ENCODE measurements at regions not wholly inside any gene's neighbourhood (a gene's known extent, or its start where the extent isn't known, plus 50 kb on each side); places are given as distances from the start of the nearest gene placed in this dataset.
"Not testable (repeated sequence)": the region's sequence is repeated elsewhere in the genome, so short reads cannot be mapped to it uniquely, and the experiment has no call there.

DNA sequence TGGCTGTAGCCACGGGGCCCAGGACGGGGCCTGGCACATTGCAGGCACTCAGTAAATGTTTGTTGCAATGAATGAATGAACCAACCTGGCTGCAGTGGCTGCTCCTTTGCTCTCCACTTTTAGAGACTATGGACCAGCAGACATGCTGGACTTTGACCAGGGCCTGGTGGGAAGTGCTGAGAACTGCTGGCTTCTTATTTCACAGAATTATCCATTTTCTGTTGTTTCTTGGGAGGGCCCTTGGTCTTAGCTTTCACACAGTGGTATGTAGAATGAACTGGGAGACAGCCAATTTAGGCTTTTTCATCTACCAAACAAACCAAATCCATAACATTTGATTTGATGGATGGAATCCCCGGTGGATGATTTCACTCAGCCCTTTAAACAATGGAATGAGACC lies 78.0 kb upstream of the LHFPL2 start:
- FAIRE-seq (no peak), DNase-seq (ENCODE audit: low spot score) (no peak)

DNA sequence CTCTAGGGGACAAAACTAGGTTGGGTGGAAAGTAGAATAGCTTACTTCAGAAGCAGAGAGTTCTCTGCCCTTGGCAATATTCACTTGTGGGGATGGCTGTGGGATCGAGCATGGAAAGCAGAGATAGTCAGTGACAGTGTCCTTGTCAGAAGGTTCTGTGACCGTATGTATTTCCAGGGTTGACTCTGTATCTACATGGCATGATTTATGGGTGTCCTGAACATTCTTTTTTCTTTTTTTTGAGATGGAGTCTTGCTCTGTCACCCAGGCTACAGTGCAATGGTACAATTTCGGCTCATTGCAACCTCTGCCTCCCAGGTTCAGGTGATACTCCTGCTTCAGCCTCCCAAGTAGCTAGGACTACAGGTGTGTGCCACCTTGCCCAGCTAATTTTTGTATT lies 77.4 kb upstream of the LHFPL2 start:
- FAIRE-seq, result no peak
- no peak for DNase-seq (ENCODE audit: low spot score)

DNA sequence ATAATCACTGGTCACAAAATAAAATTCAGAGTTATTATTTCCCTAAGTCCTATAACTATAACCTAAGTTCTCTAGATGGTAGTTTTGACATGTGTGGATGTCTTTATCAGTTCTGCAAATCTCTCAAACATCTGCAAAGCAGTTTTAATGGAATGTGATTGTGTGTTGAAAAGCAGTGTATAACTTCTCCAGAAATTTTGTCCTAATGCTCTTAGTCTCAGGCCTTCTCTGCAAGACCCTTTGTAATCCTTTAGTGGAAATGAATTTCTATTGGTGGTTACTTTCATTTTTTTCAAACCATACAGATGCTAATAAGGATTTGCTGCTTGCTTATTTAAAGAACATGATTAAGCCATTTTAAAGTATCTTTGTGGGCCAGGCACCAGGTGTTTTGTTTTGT lies 75.5 kb upstream of the LHFPL2 start:
- DNase-seq (ENCODE audit: low spot score) (no peak), FAIRE-seq (no peak)

DNA sequence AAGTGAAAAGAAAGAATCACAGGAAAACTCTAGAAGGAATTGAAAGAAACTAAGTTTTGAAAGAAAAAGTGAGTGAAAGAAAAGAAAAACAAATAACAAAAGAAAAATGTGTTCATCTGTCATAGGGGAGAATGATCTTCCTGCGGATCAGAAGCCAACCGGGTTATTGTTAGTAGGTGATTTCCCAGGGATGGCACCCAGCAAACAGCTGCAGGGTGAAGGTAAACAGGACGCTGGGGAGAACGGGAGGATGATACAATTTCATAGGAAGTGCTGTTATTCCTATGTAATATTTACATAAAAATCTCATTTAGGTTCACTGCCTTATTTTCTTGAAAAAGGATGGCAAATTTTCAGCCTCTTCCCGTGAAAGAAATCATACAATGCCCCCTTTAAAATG lies 72.4 kb upstream of the LHFPL2 start:
- FAIRE-seq, result no peak
- no peak for DNase-seq (ENCODE audit: low spot score)

DNA sequence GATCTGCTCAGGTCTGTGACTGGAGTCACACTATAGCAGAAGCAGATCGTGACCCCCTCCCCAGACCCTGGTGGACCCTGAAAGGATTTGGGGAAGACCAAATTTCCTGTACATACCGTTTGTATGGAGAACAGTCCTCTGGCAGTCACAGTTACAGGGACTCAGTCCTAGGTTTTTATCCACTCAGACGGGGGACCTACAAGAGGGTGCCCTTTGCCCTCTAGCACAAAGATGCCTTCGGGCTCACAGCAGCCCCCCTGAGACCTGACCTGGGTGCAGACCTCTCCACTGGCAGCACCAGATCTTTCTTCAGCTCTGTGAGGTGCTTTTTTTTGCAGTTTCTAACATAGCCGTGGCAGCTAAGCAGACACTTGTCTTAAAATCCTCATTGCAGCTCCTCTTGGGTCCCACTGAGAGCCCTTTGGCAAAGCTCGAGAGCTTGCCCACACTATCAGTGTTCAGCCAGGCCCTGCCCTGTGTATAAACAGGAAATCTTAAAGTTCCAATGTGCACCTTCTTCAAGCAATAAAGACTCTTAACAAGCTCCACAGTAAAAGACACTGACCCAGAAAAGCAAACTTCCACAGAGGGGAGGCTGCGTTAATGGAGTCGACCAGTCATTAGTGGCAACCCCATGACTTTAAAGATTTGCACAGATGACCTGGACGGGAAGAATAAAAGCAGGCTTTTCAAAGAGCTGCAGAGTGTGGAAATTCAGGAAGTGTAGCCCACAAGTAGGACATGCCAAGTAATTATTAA lies 71.8 kb upstream of the LHFPL2 start:
- no peak for FAIRE-seq
- no peak for DNase-seq (ENCODE audit: low spot score)

DNA sequence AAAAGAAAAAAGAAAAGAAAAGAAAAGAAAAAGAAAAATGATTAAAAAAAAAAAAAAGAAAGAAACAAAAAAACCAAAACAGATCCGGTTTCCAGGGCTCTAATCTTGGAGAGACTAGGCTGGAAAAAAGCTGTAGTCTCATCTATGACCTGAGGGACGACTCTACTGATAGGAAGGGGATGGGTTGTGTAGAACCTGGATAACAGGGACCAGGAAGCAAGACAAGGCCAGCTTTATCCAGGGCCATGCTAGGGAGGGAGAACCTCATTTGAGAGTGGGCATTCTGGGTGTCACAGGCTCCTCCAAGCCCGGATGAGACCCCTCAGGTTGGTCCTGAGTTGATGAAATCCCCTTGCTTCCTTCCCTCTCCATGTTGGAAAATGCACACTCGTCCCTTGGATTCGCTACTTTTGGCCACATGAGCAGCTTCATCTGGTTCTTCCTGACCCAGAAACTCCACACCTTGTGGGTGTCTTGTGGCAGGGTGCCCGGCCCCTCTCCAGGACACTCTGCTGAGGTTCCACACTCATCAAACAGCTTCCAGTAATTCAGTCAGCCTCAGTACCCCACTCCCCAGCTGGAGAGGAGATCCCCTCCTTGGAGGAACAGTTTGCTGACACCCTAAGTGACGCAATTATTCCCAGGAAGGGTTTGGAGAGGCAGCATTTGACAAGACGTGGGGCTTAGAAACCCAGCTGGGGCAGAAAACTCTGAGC lies 71.1 kb upstream of the LHFPL2 start:
- no peak for FAIRE-seq
- no peak for DNase-seq (ENCODE audit: low spot score)

DNA sequence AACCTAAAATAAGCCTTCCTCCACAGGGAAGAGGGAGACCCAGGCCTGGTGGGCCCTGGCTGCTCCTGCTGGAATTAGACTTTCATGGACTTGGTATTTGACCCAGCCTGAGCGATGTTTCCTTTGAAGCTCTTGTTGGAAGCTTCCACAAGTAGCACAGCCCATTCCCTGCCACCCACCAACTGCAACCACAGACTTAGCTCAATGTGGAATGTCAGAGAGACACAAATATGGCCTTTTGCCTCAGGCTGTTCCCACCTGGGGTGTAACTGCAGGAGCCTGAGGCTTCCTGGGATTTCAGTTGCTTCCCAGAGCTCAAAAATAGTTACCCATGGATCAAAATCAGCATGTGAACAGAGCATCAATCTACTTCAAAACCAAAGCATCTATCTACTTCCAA lies 70.3 kb upstream of the LHFPL2 start:
- DNase-seq (ENCODE audit: low spot score) (no peak), FAIRE-seq (no peak)

DNA sequence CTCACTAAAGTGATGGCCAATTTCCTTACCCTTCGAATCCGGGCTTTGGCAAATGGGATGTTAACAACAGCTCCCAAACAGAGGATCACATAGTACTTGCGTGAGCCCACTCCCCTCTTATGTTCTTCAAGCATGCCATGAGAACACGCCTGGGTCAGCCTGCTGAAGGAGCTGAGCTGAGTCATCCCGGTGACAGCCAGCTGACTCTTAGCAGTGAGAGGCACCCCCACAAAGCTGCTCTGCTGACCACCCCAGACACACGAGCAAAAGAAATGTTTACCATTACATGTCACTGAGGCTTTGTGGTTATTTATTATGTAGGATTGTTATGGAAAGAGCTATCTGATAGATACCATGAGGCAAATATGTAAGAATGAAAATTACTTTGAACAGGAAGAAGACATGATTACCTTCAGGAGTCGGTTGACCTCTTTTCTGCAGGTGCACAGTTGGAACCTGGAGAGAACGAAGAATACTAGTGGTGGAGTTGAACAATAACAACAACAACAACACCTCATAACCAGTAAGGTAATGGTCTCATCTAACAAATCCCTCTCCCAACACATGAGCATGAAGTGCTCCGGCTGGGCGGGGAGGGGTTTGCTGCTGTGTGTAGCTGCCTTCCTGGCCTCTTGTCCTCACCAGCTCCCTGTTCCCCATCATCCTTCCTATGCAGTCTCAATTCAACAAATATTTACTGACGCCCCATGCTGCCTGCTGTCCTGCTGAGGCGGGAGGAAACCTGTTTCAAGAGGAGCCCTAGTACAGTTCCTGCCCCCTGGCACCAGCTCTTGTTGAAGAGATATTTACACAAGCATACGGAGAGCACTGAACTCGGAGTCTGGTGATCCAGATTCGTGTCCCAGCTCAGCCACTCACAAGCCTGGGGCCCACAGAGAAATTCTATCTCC lies 69.4 kb upstream of the LHFPL2 start:
- FAIRE-seq, result no peak
- no peak for DNase-seq (ENCODE audit: low spot score)

DNA sequence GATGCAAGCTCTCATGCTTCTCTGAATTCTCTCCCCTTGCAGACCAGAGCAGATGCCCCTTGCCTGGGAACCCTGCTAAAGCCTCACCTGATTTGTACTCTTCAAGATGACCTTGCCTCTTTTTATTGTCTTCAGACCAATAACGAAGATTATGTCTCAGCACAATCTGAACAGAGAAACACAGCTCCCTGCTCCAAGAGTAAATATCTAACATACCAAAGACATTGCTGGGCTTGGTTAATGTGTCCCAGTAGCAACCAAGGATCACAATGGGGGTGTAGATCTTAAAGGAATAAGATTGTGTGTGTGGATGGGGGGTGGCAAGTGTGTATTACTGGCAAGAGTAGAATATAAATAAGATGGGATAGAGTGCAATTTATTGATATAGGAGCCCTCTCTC lies 67.6 kb upstream of the LHFPL2 start:
- DNase-seq (ENCODE audit: low spot score) (peak; percentile 51), FAIRE-seq (no peak)

DNA sequence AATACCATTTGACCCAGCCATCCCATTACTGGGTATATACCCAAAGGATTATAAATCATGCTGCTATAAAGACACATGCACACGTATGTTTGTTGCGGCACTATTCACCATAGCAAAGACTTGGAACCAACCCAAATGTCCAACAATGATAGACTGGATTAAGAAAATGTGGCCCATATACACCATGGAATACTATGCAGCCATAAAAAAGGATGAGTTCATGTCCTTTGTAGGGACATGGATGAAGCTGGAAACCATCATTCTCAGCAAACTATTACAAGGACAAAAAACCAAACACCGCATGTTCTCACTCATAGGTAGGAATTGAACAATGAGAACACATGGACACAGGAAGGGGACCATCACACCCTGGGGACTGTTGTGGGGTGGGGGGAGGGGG lies 66.8 kb upstream of the LHFPL2 start:
- DNase-seq (ENCODE audit: low spot score); FAIRE-seq: not testable (repeated sequence)

DNA sequence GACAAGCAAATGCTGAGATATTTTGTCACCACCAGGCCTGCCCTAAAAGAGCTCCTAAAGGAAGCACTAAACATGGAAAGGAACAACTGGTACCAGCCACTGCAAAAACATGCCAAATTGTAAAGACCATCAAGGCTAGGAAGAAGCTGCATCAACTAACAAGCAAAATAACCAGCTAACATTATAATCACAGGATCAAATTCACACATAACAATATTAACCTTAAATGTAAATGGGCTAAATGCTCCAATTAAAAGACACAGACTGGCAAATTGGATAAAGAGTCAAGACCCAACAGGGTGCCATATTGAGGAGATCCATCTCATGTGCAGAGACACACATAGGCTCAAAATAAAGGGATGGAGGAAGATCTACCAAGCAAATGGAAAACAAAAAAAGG lies 63.1 kb upstream of the LHFPL2 start:
- not testable (repeated sequence) for FAIRE-seq; DNase-seq (ENCODE audit: low spot score)

DNA sequence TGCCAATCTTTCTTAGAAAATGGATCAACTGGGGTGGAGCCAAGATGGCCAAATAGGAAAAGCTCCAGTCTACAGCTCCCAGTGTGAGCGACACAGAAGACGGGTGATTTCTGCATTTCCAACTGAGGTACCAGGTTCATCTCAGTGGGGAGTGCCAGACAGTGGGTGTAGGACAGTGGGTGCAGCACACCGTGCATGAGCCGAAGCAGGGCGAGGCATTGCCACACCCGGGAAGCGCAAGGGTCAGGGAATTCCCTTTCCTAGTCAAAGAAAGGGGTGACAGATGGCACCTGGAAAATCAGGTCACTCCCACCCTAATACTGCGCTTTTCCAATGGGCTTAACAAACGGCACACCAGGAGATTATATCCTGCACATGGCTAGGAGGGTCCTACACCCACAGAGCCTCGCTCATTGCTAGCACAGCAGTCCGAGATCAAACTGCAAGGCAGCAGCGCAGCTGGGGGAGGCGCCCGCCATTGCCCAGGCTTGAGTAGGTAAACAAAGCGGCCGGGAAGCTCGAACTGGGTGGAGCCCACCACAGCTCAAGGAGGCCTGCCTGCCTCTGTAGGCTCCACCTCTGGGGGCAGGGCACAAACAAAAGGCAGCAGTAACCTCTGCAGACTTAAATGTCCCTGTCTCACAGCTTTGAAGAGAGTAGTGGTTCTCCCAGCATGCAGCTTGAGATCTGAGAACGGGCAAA lies 61.3 kb upstream of the LHFPL2 start:
- not testable (repeated sequence) for FAIRE-seq

DNA sequence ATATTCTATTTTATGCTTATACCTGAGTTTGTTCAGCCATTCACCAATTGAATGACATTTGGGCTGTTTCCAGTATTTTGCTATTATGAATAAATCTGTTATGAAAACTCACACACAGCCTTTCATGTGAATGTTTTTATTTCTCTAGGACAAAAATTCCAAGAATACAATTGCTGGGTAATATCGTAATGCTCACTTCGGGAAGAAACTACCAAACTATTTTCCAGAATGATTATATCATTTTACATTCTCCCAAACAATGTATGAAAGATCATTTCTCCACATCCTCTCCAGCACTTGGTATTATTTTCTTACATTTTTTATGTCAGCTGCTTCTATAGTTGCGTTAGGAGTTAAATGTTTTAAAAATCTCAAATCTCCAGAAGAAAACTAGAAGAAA lies 58.3 kb upstream of the LHFPL2 start:
- FAIRE-seq, result no peak
- DNase-seq (ENCODE audit: low spot score), result no peak

More for the DNA sequence above, 61.3 kb upstream of the LHFPL2 start:
- DNase-seq (ENCODE audit: low spot score), result not testable (repeated sequence)

DNA sequence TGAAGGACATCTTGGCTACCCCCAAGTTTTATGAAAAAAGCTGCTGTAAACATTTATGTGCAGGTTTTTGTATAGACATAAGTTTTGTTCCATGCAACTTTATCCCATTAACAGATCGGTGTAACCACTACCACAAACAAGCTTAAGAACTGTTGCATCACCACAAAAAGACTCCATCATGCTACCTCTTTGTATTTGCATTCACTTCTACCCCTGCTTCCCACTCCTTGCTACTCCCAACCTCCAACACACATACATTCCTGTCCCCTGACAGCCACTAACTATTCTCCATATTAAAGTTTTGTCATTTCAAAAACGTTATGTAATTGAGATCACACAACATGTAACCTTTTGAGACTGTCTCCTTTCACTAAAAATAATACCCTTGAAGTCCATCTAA lies 57.8 kb upstream of the LHFPL2 start:
- FAIRE-seq, result no peak

DNA sequence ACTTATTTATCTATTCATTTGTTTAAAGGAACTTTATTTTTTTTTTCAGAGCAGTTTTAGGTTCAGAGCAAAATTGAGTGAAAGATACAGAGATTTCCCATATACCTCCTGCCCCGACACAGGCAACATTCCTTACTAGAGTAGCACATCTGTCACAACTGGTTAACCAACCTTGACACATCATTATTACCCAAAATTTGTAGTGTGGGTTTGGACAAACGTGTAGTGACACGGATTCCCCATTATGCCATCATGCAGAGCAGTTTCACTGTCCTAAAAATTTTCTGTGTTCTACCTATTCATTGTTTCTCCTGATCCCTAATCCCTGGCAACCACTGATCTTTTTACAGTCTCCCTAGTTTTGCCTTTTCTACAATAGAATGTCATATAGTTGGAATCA lies 57.3 kb upstream of the LHFPL2 start:
- FAIRE-seq, result no peak

More for the DNA sequence above, 57.8 kb upstream of the LHFPL2 start:
- DNase-seq (ENCODE audit: low spot score), result no peak

DNA sequence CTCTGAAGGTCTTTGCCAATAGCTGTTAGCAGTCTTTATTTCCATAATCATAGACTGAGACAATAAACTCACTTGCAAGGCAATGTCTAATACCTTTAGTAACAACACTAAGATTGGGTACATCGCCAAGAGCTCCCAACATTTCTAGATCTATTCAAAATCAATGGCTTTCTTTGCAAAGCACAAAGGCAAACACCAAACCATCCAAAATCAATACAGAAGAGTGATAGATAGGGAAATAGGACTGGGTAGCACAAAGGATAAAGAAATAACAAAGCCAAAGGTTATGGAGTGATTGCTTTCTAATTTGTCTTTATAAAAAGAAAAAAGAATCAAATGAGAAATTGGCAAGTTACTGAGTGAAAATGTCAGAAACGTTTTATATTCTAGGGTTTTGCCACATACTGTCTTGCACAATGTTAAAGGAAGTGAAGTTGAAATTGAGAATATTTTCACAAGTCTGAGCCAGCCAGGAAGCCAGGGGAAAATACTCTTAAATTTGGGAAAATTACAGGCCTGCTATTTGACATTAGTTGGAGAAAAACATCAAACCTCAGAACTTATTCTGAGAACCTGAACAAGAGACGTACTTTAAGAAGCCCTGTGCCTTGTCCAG lies 53.3 kb upstream of the LHFPL2 start:
- no peak for DNase-seq (ENCODE audit: low spot score)
- no peak for FAIRE-seq

More for the DNA sequence above, 57.3 kb upstream of the LHFPL2 start:
- DNase-seq (ENCODE audit: low spot score), result no peak

DNA sequence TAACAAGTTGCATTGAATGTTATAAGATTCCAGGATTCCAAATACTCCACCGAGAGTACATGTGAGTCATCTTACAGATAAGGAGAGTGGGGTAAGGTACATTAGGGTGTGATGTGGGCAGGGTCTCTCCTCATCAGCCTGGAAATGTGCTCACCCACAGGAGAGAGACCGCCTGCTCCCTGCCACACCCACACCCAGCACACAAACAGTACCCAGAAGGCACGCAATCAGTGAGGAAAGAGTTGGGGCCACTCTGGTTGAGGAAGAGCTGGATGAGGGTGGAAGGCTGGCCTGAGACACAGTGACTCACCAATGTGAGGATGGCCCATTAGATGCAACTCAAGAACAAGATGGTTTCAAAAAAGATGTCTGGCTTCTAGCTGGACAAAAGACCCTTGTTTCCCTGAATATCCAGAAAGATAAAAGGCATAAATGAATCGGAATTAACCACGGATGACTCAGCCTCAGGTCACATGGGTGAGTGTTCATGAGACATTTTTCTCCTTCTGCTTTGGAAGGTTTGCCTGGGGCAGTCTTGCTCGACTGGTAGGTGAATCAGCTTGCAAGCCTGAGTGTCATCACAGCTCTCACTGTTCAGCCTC lies 51.1 kb upstream of the LHFPL2 start:
- FAIRE-seq, result peak; percentile 75
- DNase-seq (ENCODE audit: low spot score), result peak; percentile 79

DNA sequence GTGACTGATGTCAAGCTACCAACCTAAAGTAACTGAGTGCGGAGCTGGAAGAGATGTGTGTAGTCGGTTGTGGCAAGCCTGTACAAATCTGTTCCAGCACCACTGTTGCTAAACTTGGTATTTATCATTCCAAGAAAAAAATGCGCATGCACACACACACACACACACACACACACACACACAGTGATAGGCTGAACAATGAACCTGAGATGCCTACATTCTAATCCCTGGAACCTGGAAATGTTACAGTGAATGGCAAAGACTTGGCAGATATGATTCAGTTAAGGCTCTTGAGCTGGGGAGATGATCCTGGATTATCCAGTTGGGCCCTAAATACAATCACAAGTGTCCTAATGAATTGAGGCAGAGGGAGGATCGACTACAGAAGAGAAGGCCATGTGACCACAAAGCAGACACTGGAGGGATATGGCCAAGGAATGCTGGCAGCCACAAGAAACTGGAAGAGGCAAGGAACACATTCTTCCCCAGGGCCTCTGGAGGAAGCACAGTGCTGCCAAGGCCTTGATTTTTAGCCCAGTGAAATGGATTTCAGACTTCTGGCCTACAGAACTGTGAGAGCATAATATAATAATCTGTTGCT lies 49.7 kb upstream of the LHFPL2 start:
- no peak for DNase-seq (ENCODE audit: low spot score)
- no peak for FAIRE-seq

All from RCC 7860 (cell line).